Prostate gland (tissue), 2 donors: ENCODE measurements at regions not wholly inside any gene's neighbourhood (a gene's known extent, or its start where the extent isn't known, plus 50 kb on each side); places are given as distances from the start of the nearest gene placed in this dataset.

ENCODE experiments used
- DNase-seq: peaks from one replicate; pipeline ENCODE4 v3.0.0-alpha.2; 2019; ENCODE audit warnings: low spot score
- H3K27ac ChIP-seq, 2 donors: fragments of 200-600 bp; sonication (generic); 2 replicates each; pipeline ENCODE4 v1.5.1; 2017 to 2019
- H3K27me3 ChIP-seq: fragments of 200-600 bp; sonication (generic); replicated peaks from 2 replicates; pipeline ENCODE4 v1.5.1; 2019; ENCODE audit not compliant: insufficient read depth
- H3K36me3 ChIP-seq, 2 donors: fragments of 200-600 bp; sonication (generic); 1 replicate in 1 of 2; 2 replicates in 1 of 2; pipeline versions ENCODE4 v1.5.1 to v1.8.1; 2017 to 2019
- H3K4me1 ChIP-seq: fragments of 200-600 bp; sonication (generic); replicated peaks from 2 replicates; pipeline ENCODE4 v1.5.1; 2019
- H3K4me3 ChIP-seq, 2 donors: fragments of 200-600 bp; sonication (generic); 2 replicates each; pipeline ENCODE4 v1.5.1; 2017 to 2019
- H3K9me3 ChIP-seq: fragments of 200-600 bp; sonication (generic); 2 replicates; pipeline ENCODE4 v1.5.1; 2017
- POLR2A ChIP-seq: fragments of 450-650 bp; IDR thresholded peaks from one replicate; pipeline ENCODE4 v1.6.1; 2016; ENCODE audit warnings: antibody characterized with exemption, mild to moderate bottlenecking
- POLR2AphosphoS5 ChIP-seq: sonication (generic); formaldehyde crosslinking; IDR thresholded peaks from one replicate; pipeline ENCODE4 v1.6.1; 2017; ENCODE audit warnings: antibody characterized with exemption
- WGBS: methylation state at CpG from one replicate; pipeline ENCODE4 v1.1.5; 2018; 5-methylcytosine and 5-hydroxymethylcytosine counted together
- intact Hi-C: fragments of 100-400 bp; cut with DNase I; formaldehyde crosslinking; loops from one replicate; pipeline ENCODE4 v1.14.2; 2022
- TF ChIP-seq, protein P1 (sequence below), 4 experiments: fragments of 200-600 bp in 2 of 4; fragments of 450-650 bp in 2 of 4; sonication (generic) in 2 of 4; IDR thresholded peaks; 1 replicate in 3 of 4; 2 replicates in 1 of 4; pipeline ENCODE4 v1.5.1; 2016 to 2019; ENCODE audit warnings: antibody characterized with exemption in 4 of 4, mild to moderate bottlenecking in 2 of 4, moderate library complexity in 2 of 4

- Histone ChIP-seq H3K27me3 (peaks cover 2% of the 10 kb centered on the region), H3K9me3 (no peaks in the 10 kb centered on the region), H3K4me1 (peaks cover 3% of the 10 kb centered on the region), H3K27ac (peak overlapping the region; percentile 66 to 72), H3K36me3 (no peaks in the 10 kb centered on the region), H3K4me3 (no peak overlapping the region)
- no peak for TF ChIP-seq POLR2A
- TF ChIP-seq, protein P1, sequence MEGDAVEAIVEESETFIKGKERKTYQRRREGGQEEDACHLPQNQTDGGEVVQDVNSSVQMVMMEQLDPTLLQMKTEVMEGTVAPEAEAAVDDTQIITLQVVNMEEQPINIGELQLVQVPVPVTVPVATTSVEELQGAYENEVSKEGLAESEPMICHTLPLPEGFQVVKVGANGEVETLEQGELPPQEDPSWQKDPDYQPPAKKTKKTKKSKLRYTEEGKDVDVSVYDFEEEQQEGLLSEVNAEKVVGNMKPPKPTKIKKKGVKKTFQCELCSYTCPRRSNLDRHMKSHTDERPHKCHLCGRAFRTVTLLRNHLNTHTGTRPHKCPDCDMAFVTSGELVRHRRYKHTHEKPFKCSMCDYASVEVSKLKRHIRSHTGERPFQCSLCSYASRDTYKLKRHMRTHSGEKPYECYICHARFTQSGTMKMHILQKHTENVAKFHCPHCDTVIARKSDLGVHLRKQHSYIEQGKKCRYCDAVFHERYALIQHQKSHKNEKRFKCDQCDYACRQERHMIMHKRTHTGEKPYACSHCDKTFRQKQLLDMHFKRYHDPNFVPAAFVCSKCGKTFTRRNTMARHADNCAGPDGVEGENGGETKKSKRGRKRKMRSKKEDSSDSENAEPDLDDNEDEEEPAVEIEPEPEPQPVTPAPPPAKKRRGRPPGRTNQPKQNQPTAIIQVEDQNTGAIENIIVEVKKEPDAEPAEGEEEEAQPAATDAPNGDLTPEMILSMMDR (IDR thresholded peaks at IDR 0.05): peak in 1 of 4 experiments; percentile 37
- TF ChIP-seq POLR2AphosphoS5: no peak
- no peak for DNase-seq
- WGBS: 48% methylated on average over 25 of the region's 25 CpGs
- intact Hi-C loops: no loop called here
These were observed 113.1 kb upstream of the HAAO start for GRCh38 chr2:42905341-42906110.

- H3K9me3 ChIP-seq: no peaks in the 10 kb centered on the region
- H3K4me3 ChIP-seq: no peak overlapping the region
- DNase-seq: no peak
- peak overlapping the region in 1 of 2 donors; percentile 66 for H3K27ac ChIP-seq
- H3K4me1 ChIP-seq: peaks cover 3% of the 10 kb centered on the region
- H3K27me3 ChIP-seq: peaks cover 2% of the 10 kb centered on the region
- H3K36me3 ChIP-seq: no peaks in the 10 kb centered on the region
- WGBS: 88% methylated on average over 3 of the region's 3 CpGs
- intact Hi-C loops: loop anchor here (5.0 kb wide), 1 partner anchor 37 kb away; no protein-coding TSS in a partner anchor
- TF ChIP-seq POLR2A (no peak), POLR2AphosphoS5 (no peak)
- TF ChIP-seq, protein P1 (IDR thresholded peaks at IDR 0.05): no peak
These were observed 112.1 kb upstream of the HAAO start for GRCh38 chr2:42904576-42904876.

DNA sequence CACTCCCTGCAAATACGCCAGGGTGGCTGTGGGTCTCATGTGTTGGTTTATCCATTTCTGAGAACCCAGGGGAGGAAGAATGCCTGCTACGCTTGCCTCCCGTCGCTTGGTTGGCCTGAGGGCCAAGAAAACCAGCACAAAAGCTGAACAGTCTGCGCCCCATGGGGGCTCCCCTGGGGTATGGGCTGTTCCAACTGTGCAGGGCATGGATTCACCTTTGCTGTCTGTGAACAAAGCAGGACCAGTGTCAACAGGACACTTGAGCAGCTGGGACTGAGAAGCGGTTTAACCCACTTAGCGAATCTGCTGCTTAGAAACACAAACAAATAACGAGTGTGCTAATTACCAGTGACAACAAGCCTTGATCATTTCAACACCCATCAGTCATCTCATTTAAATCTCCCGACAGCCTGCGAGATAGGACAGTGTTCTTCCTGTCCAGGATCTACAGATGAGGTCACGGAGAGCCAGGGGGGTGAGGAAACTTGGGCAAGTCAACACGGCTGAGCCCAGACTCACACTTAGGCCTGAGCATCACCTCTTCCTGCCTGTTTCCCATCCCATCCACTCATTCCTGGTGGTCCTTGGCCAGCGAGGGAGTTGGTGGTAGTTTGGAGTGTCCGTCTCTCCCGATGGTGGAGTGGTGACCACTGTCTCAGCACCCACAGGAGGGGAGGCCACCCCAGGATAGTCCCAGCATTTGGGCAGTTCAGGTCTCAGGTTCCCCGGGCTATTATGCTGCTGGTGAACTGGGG lies 111.6 kb upstream of the HAAO start:
- WGBS: 75% methylated on average over 16 of the region's 16 CpGs
- peaks cover 2% of the 10 kb centered on the region for H3K27me3 ChIP-seq
- intact Hi-C loops: loop anchor here (5.0 kb wide), 1 partner anchor 37 kb away; no protein-coding TSS in a partner anchor
- peaks cover 3% of the 10 kb centered on the region for H3K4me1 ChIP-seq
- H3K4me3 ChIP-seq: no peak overlapping the region
- no peaks in the 10 kb centered on the region for H3K9me3 ChIP-seq
- peak overlapping the region in 1 of 2 donors; percentile 19 for H3K27ac ChIP-seq
- no peak for TF ChIP-seq POLR2A
- TF ChIP-seq, protein P1 (IDR thresholded peaks at IDR 0.05): no peak
- no peak for TF ChIP-seq POLR2AphosphoS5
- no peaks in the 10 kb centered on the region for H3K36me3 ChIP-seq
- DNase-seq: no peak

DNA sequence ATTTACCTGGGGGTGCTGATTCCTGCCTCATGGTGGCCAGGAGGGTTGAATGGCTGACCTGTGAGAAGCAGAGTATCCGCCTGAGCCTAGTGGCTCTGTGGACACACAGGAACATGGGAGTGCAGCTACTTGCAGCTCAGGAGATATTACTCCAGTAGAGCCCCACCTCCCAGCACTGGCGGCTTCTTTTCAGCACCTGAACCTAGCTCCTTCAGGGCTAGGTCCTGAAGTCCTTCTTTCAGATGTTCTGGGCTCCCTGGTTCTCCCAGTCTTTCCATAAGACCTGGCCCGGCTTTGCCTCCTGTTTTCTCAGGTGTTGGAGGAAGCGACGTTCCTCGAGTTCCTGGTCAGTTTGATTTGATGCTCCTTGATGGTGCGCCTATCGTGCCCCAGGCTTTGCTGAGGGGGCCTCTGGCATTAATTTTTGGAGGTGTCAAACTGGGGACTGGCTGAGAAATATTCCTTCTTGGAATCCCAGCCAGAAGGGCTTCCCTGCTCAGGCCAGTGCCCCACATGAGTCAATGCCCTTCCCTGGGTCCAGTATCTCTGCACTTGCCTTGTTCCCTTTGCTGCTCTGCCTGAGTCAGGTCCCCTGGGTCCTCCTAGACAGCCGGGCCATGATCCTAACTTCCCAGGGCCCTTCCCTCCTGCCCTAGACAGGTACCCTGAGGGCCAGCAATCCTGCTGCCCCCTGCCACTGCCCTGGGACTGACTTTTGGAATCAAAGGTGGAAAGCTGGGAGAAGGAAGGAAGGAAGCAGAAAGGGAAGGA lies 110.7 kb upstream of the HAAO start:
- intact Hi-C loops: loop anchor here (5.0 kb wide), 1 partner anchor 36 kb away; no protein-coding TSS in a partner anchor
- peaks cover 2% of the 10 kb centered on the region for H3K27me3 ChIP-seq
- no peaks in the 10 kb centered on the region for H3K9me3 ChIP-seq
- H3K4me1 ChIP-seq: peaks cover 3% of the 10 kb centered on the region
- 92% methylated on average over 9 of the region's 9 CpGs for WGBS
- TF ChIP-seq POLR2A (no peak), POLR2AphosphoS5 (no peak)
- TF ChIP-seq, protein P1 (IDR thresholded peaks at IDR 0.05): no peak
- H3K36me3 ChIP-seq: no peaks in the 10 kb centered on the region
- no peak overlapping the region for H3K4me3 ChIP-seq
- DNase-seq: no peak
- peak overlapping the region in 1 of 2 donors; percentile 19 for H3K27ac ChIP-seq
